H9 (cell line): ENCODE measurements at regions not wholly inside any gene's neighbourhood (a gene's known extent, or its start where the extent isn't known, plus 50 kb on each side); places are given as distances from the start of the nearest gene placed in this dataset.

Experiments
- DNase-seq: peaks from one replicate; pipeline ENCODE4 v3.0.0-alpha.2; 2017
- H2AFZ ChIP-seq: one replicate; pipeline ENCODE4 v1.6.1; 2013; ENCODE audit warnings: mild to moderate bottlenecking, low read length, control low read depth, moderate library complexity
- H2AK5ac ChIP-seq: 2 replicates; pipeline ENCODE4 v1.6.1; 2013; ENCODE audit warnings: low read length, control low read depth, mixed read lengths; ENCODE audit not compliant: insufficient read length
- H2BK120ac ChIP-seq: one replicate; pipeline ENCODE4 v1.6.1; 2013; ENCODE audit warnings: low read depth, mild to moderate bottlenecking, low read length, control low read depth, inconsistent platforms; ENCODE audit not compliant: poor library complexity, severe bottlenecking
- H2BK12ac ChIP-seq: 2 replicates; pipeline ENCODE4 v1.6.1; 2013; ENCODE audit warnings: low read length, control low read depth, mixed read lengths, low read depth; ENCODE audit not compliant: insufficient read length
- H2BK15ac ChIP-seq: 2 replicates; pipeline ENCODE4 v1.6.1; 2013; ENCODE audit warnings: low read depth, low read length, control low read depth
- H2BK20ac ChIP-seq: one replicate; pipeline ENCODE4 v1.6.1; 2013; ENCODE audit warnings: low read depth, mild to moderate bottlenecking, low read length, control low read depth, inconsistent platforms; ENCODE audit not compliant: poor library complexity, severe bottlenecking
- H2BK5ac ChIP-seq: 2 replicates; pipeline ENCODE4 v1.6.1; 2013; ENCODE audit warnings: low read length, control low read depth, mixed read lengths; ENCODE audit not compliant: insufficient read length
- H3K14ac ChIP-seq: 2 replicates; pipeline ENCODE4 v1.6.1; 2013; ENCODE audit warnings: low read length, control low read depth; ENCODE audit not compliant: insufficient read depth
- H3K18ac ChIP-seq: 2 replicates; pipeline ENCODE4 v1.6.1; 2013; ENCODE audit warnings: low read depth, mild to moderate bottlenecking, mixed read lengths, low read length, control low read depth; ENCODE audit not compliant: insufficient read length
- H3K23ac ChIP-seq: 2 replicates; pipeline ENCODE4 v1.6.1; 2013; ENCODE audit warnings: low read length, control low read depth, mixed read lengths, low read depth; ENCODE audit not compliant: insufficient read length
- H3K23me2 ChIP-seq: 2 replicates; pipeline ENCODE4 v1.6.1; 2013; ENCODE audit warnings: low read depth, mild to moderate bottlenecking, mixed read lengths, low read length, control low read depth; ENCODE audit not compliant: insufficient read length, poor library complexity, severe bottlenecking
- H3K27ac ChIP-seq: 2 replicates; pipeline ENCODE4 v1.5.1; 2013; ENCODE audit warnings: low read length, control low read depth, mixed read lengths, low read depth; ENCODE audit not compliant: insufficient read length
- H3K27me3 ChIP-seq: 2 replicates; pipeline ENCODE4 v1.6.1; 2013; ENCODE audit warnings: low read length, control low read depth, inconsistent platforms; ENCODE audit not compliant: insufficient read depth
- H3K4ac ChIP-seq: 2 replicates; pipeline ENCODE4 v1.6.1; 2013; ENCODE audit warnings: low read depth, mild to moderate bottlenecking, control low read depth, inconsistent platforms, low read length, moderate library complexity
- H3K4me1 ChIP-seq: 2 replicates; pipeline ENCODE4 v1.6.1; 2013; ENCODE audit warnings: low read length, control low read depth, inconsistent platforms; ENCODE audit not compliant: insufficient read depth
- H3K4me2 ChIP-seq: 2 replicates; pipeline ENCODE4 v1.6.1; 2013; ENCODE audit warnings: low read length, control low read depth, mixed read lengths; ENCODE audit not compliant: insufficient read length, insufficient read depth
- H3K56ac ChIP-seq: 2 replicates; pipeline ENCODE4 v1.6.1; 2013; ENCODE audit warnings: low read depth, mild to moderate bottlenecking, mixed read lengths, low read length, control low read depth; ENCODE audit not compliant: insufficient read length
- H3K79me1 ChIP-seq: 2 replicates; pipeline ENCODE4 v1.6.1; 2013; ENCODE audit warnings: low read depth, mild to moderate bottlenecking, moderate library complexity, low read length, control low read depth, inconsistent platforms; ENCODE audit not compliant: insufficient read depth, poor library complexity, severe bottlenecking
- H3K79me2 ChIP-seq: 2 replicates; pipeline ENCODE4 v1.6.1; 2013; ENCODE audit warnings: low read length, control low read depth, inconsistent platforms; ENCODE audit not compliant: insufficient read depth
- H3K9ac ChIP-seq: 2 replicates; pipeline ENCODE4 v1.6.1; 2013; ENCODE audit warnings: low read length, control low read depth, mixed read lengths; ENCODE audit not compliant: insufficient read length; ENCODE audit errors: extremely low read depth
- H3K9me3 ChIP-seq: one replicate; pipeline ENCODE4 v1.6.1; 2013; ENCODE audit warnings: low read depth, low read length, inconsistent platforms; ENCODE audit not compliant: control insufficient read depth
- H3T11ph ChIP-seq: one replicate; pipeline ENCODE4 v1.6.1; 2013; ENCODE audit warnings: mild to moderate bottlenecking, low read length, control low read depth, inconsistent platforms
- H4K20me1 ChIP-seq: one replicate; pipeline ENCODE4 v1.6.1; 2013; ENCODE audit not compliant: control insufficient read depth, insufficient read length, insufficient read depth
- H4K5ac ChIP-seq: 2 replicates; pipeline ENCODE4 v1.6.1; 2013; ENCODE audit warnings: low read depth, mild to moderate bottlenecking, mixed read lengths, low read length, control low read depth; ENCODE audit not compliant: insufficient read length
- H4K8ac ChIP-seq: replicated peaks from 2 replicates; pipeline ENCODE4 v1.6.1; 2013; ENCODE audit warnings: low read length, control low read depth, mixed read lengths, low read depth; ENCODE audit not compliant: insufficient read length
- H4K91ac ChIP-seq: 2 replicates; pipeline ENCODE4 v1.6.1; 2013; ENCODE audit warnings: low read depth, mild to moderate bottlenecking, moderate library complexity, mixed read lengths, low read length, control low read depth; ENCODE audit not compliant: insufficient read length
- H3K27ac Mint-ChIP-seq, 3 experiments: 2 replicates in 2 of 3; 3 replicates in 1 of 3; pipeline ENCODE4 v1.8.0; 2020 to 2021; ENCODE audit warnings: mixed read lengths in 3 of 3, mild to moderate bottlenecking in 1 of 3, moderate library complexity in 1 of 3
- H3K27me3 Mint-ChIP-seq: 2 replicates; pipeline ENCODE4 v1.8.0; 2021; ENCODE audit warnings: low read depth, mild to moderate bottlenecking, moderate library complexity, mixed read lengths
- H3K36me3 Mint-ChIP-seq, 3 experiments: 2 replicates in 2 of 3; 3 replicates in 1 of 3; pipeline ENCODE4 v1.8.0; 2020 to 2021; ENCODE audit warnings: low read depth in 3 of 3, mixed read lengths in 3 of 3; ENCODE audit not compliant: insufficient read depth in 1 of 3
- H3K4me1 Mint-ChIP-seq, 2 experiments: 2 replicates each; pipeline ENCODE4 v1.8.0; 2020; ENCODE audit warnings: mixed read lengths in 2 of 2
- H3K4me3 Mint-ChIP-seq, 2 experiments: 2 replicates in 1 of 2; 3 replicates in 1 of 2; pipeline ENCODE4 v1.8.0; 2020 to 2021; ENCODE audit warnings: mild to moderate bottlenecking in 2 of 2, mixed read lengths in 2 of 2, moderate library complexity in 1 of 2
- H3K9me3 Mint-ChIP-seq, 2 experiments: 2 replicates in 1 of 2; 3 replicates in 1 of 2; pipeline ENCODE4 v1.8.0; 2020; ENCODE audit warnings: mild to moderate bottlenecking in 2 of 2, mixed read lengths in 2 of 2, moderate library complexity in 1 of 2
- WGBS: extraction: QIAGEN DNeasy Blood & Tissue Kit; methylation state at CpG from one replicate; pipeline ENCODE4 v1.1.7; 2013; ENCODE audit warnings: missing lambda C conversion rate, low lambda C conversion rate, mixed read lengths; ENCODE audit not compliant: insufficient read length; ENCODE audit errors: extremely low coverage; 5-methylcytosine and 5-hydroxymethylcytosine counted together
- TF ChIP-seq, protein P1 (sequence below): fragments of 200-600 bp; sonication (generic); conservative IDR thresholded peaks from 3 replicates; pipeline ENCODE4 v1.8.0; 2021; ENCODE audit warnings: antibody characterized with exemption, mild to moderate bottlenecking

DNA sequence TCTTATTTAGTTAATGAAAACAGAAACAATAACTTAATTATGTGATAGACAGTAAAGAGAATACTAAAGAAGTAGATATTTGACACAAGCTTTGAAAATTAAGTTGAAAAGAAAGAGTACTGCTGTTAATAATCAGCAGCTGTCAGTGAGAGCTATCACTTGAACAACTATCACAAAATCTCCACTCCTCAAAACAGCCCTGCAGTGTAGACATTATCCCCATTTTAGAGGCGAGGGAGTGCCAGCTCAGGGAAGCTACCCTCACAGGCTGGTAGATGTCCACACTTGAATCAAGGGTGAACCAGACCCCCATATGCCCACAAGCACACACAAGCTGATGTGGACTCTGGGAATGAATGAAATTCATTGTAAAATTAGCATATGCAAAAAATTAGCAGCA lies 248.8 kb downstream of the RHOU start:
- no peak overlapping the region for H2AFZ ChIP-seq
- no peak for DNase-seq
- H2BK120ac ChIP-seq: no peak overlapping the region
- H3K9me3 ChIP-seq: no peaks in the 10 kb centered on the region
- no CpG with 5 or more reads among the region's 1 CpG for WGBS
- H3T11ph ChIP-seq: no peak overlapping the region
- no peaks in the 10 kb centered on the region for H4K20me1 ChIP-seq
- Mint-ChIP-seq H3K9me3 (no peaks in the 10 kb centered on the region; a peak in 1 of 5 replicates), H3K4me1 (peaks cover 28 to 35% of the 10 kb centered on the region in 2 experiments), H3K27me3 (peaks cover 2% of the 10 kb centered on the region), H3K27ac (no peak overlapping the region), H3K36me3 (no peaks in the 10 kb centered on the region), H3K4me3 (no peak overlapping the region)
- no peaks in the 10 kb centered on the region for H3K79me1 ChIP-seq
- no peak overlapping the region for H3K27ac ChIP-seq
- no peak overlapping the region for H3K56ac ChIP-seq
- H4K5ac ChIP-seq: no peak overlapping the region
- no peaks in the 10 kb centered on the region for H3K79me2 ChIP-seq
- H2AK5ac ChIP-seq: no peak overlapping the region
- no peak overlapping the region for H4K91ac ChIP-seq
- TF ChIP-seq, protein P1, sequence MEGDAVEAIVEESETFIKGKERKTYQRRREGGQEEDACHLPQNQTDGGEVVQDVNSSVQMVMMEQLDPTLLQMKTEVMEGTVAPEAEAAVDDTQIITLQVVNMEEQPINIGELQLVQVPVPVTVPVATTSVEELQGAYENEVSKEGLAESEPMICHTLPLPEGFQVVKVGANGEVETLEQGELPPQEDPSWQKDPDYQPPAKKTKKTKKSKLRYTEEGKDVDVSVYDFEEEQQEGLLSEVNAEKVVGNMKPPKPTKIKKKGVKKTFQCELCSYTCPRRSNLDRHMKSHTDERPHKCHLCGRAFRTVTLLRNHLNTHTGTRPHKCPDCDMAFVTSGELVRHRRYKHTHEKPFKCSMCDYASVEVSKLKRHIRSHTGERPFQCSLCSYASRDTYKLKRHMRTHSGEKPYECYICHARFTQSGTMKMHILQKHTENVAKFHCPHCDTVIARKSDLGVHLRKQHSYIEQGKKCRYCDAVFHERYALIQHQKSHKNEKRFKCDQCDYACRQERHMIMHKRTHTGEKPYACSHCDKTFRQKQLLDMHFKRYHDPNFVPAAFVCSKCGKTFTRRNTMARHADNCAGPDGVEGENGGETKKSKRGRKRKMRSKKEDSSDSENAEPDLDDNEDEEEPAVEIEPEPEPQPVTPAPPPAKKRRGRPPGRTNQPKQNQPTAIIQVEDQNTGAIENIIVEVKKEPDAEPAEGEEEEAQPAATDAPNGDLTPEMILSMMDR: no peak
- no peaks in the 10 kb centered on the region for H3K27me3 ChIP-seq
- H3K4me2 ChIP-seq: no peak overlapping the region
- no peak overlapping the region for H3K9ac ChIP-seq
- H2BK15ac ChIP-seq: no peak overlapping the region
- H3K4me1 ChIP-seq: no peaks in the 10 kb centered on the region
- H3K4ac ChIP-seq: no peak overlapping the region
- no peak overlapping the region for H2BK12ac ChIP-seq
- no peak overlapping the region for H3K18ac ChIP-seq
- H4K8ac ChIP-seq: no peak overlapping the region
- no peak overlapping the region for H3K14ac ChIP-seq
- no peaks in the 10 kb centered on the region for H3K23me2 ChIP-seq
- no peak overlapping the region for H2BK20ac ChIP-seq
- no peak overlapping the region for H3K23ac ChIP-seq
- no peak overlapping the region for H2BK5ac ChIP-seq
